SK-N-SH (cell line): ENCODE measurements at regions not wholly inside any gene's neighbourhood (a gene's known extent, or its start where the extent isn't known, plus 50 kb on each side); places are given as distances from the start of the nearest gene placed in this dataset.
A peak's percentile ranks its signal among the peaks of the same experiment; 100 is the strongest.

Experiments
- CTCF ChIA-PET: fragments of 300-600, 350-600 bp; formaldehyde crosslinking; extraction: SDS; loops from one replicate; lab custom pipeline; 2021; lab: Yijun Ruan, JAX
- POLR2A ChIA-PET: fragments of 350-600 bp; sonication (Branson Sonifier 250); formaldehyde crosslinking; extraction: SDS; loops from one replicate; lab custom pipeline; 2020; ENCODE audit warnings: antibody characterized with exemption, inconsistent platforms; lab: Yijun Ruan, JAX
- DNase-seq: peaks from one replicate; pipeline ENCODE4 v3.0.0; 2012
- H2AFZ ChIP-seq: fragments of 200-600 bp; sonication (generic); 2 replicates; pipeline ENCODE4 v1.8.1; 2016; ENCODE audit warnings: antibody characterized with exemption, mild to moderate bottlenecking, low read depth
- H3F3A ChIP-seq: fragments of 200-600 bp; sonication (generic); replicated peaks from 2 replicates; pipeline ENCODE3; 2016; ENCODE audit warnings: antibody characterized with exemption, mild to moderate bottlenecking; ENCODE audit not compliant: insufficient read depth
- H3K27ac ChIP-seq, 2 experiments: fragments of 200-500 bp in 1 of 2; fragments of 200-600 bp in 1 of 2; sonication (Bioruptor generic) in 1 of 2; sonication (generic), shearing (Covaris generic) in 1 of 2; 2 replicates each; pipeline versions ENCODE4 v1.5.1 to v1.6.1; 2014 to 2016; ENCODE audit warnings: low read depth in 2 of 2, inconsistent platforms in 1 of 2, low read length in 1 of 2, mild to moderate bottlenecking in 1 of 2, mixed read lengths in 1 of 2
- H3K27me3 ChIP-seq: fragments of 200-600 bp; sonication (generic), shearing (Covaris generic); 2 replicates; pipeline ENCODE4 v1.6.1; 2016; ENCODE audit warnings: mixed run types; ENCODE audit not compliant: insufficient read depth
- H3K36me3 ChIP-seq, 2 experiments: fragments of 200-500 bp in 1 of 2; fragments of 200-600 bp in 1 of 2; sonication (Bioruptor generic) in 1 of 2; sonication (generic) in 1 of 2; replicated peaks in 1 of 2; 2 replicates each; pipeline versions ENCODE3 to v1.5.1; 2014 to 2016; ENCODE audit warnings: low read length in 1 of 2, mild to moderate bottlenecking in 1 of 2; ENCODE audit not compliant: insufficient read depth in 2 of 2, control insufficient read depth in 1 of 2
- H3K4me1 ChIP-seq, 2 experiments: fragments of 200-500 bp in 1 of 2; fragments of 200-600 bp in 1 of 2; sonication (Bioruptor generic) in 1 of 2; sonication (generic), shearing (Covaris generic) in 1 of 2; 2 replicates each; pipeline versions ENCODE4 v1.5.1 to v1.6.1; 2014 to 2016; ENCODE audit warnings: low read depth in 1 of 2, low read length in 1 of 2, mixed run types in 1 of 2; ENCODE audit not compliant: insufficient read depth in 2 of 2, control insufficient read depth in 1 of 2
- H3K4me2 ChIP-seq: fragments of 200-600 bp; sonication (generic), shearing (Covaris generic); 2 replicates; pipeline ENCODE4 v1.6.1; 2017; ENCODE audit warnings: mixed run types
- H3K4me3 ChIP-seq, 2 experiments: fragments of 200-500 bp in 1 of 2; fragments of 200-600 bp in 1 of 2; sonication (Bioruptor generic) in 1 of 2; sonication (generic), shearing (Covaris generic) in 1 of 2; 2 replicates each; pipeline versions ENCODE4 v1.5.1 to v1.8.1; 2014 to 2016; ENCODE audit warnings: low read depth in 2 of 2, inconsistent platforms in 1 of 2, low read length in 1 of 2, mild to moderate bottlenecking in 1 of 2, mixed read lengths in 1 of 2, moderate library complexity in 1 of 2
- H3K79me2 ChIP-seq: fragments of 200-600 bp; sonication (generic); 2 replicates; pipeline ENCODE4 v1.8.1; 2017; ENCODE audit warnings: mild to moderate bottlenecking; ENCODE audit not compliant: insufficient read depth
- H3K9ac ChIP-seq: fragments of 200-600 bp; sonication (generic); 2 replicates; pipeline ENCODE4 v1.6.1; 2017; ENCODE audit warnings: mixed run types
- H3K9me2 ChIP-seq: fragments of 200-600 bp; sonication (generic); 2 replicates; pipeline ENCODE4 v1.6.1; 2017; ENCODE audit warnings: mixed run types
- H3K9me3 ChIP-seq: fragments of 200-600 bp; sonication (generic); 2 replicates; pipeline ENCODE4 v1.6.1; 2017; ENCODE audit warnings: mixed run types, mild to moderate bottlenecking, moderate library complexity
- H4K20me1 ChIP-seq: fragments of 200-600 bp; sonication (generic); 2 replicates; pipeline ENCODE4 v1.6.1; 2017; ENCODE audit warnings: mild to moderate bottlenecking, mixed run types; ENCODE audit not compliant: insufficient read depth
- ELF1 ChIP-seq: IDR thresholded peaks from 2 replicates; pipeline ENCODE4 v1.4.0; 2012
- EZH2phosphoT487 ChIP-seq: fragments of 200-600 bp; sonication (generic); IDR thresholded peaks from 2 replicates; pipeline ENCODE4 v1.6.1; 2017; ENCODE audit warnings: low read depth, mixed run types, mild to moderate bottlenecking, antibody characterized with exemption, moderate library complexity, borderline replicate concordance
- FOXM1 ChIP-seq: IDR thresholded peaks from 2 replicates; pipeline ENCODE4 v1.4.0; 2012; ENCODE audit warnings: low read depth, mild to moderate bottlenecking
- GABPA ChIP-seq: IDR thresholded peaks from 2 replicates; pipeline ENCODE4 v1.4.0; 2012; ENCODE audit warnings: low read depth, mild to moderate bottlenecking
- MXI1 ChIP-seq: IDR thresholded peaks from 2 replicates; pipeline ENCODE4 v1.6.1; 2012; ENCODE audit warnings: mild to moderate bottlenecking, low read depth, low read length, improper control_type of control experiment
- NRF1 ChIP-seq: IDR thresholded peaks from 2 replicates; pipeline ENCODE4 v1.6.1; 2012; ENCODE audit warnings: low read depth, mild to moderate bottlenecking, low read length
- RXRA ChIP-seq: IDR thresholded peaks from 2 replicates; pipeline ENCODE4 v1.4.0; 2012; ENCODE audit warnings: low read depth, mild to moderate bottlenecking, borderline replicate concordance
- TCF12 ChIP-seq: IDR thresholded peaks from 2 replicates; pipeline ENCODE4 v1.4.0; 2012
- YY1 ChIP-seq: IDR thresholded peaks from 2 replicates; pipeline ENCODE4 v1.4.0; 2012; ENCODE audit warnings: low read depth, mild to moderate bottlenecking
- WGBS: methylation state at CpG from one replicate; pipeline ENCODE4 v1.1.6; 2017; ENCODE audit warnings: low lambda C conversion rate; 5-methylcytosine and 5-hydroxymethylcytosine counted together
- TF ChIP-seq, protein P1 (sequence below): fragments of 150-350 bp; IDR thresholded peaks from 2 replicates; pipeline ENCODE4 v1.6.1; 2016; ENCODE audit warnings: mild to moderate bottlenecking, low read depth, low read length
- TF ChIP-seq, protein P2 (sequence below): IDR thresholded peaks from 2 replicates; pipeline ENCODE4; 2012
- TF ChIP-seq, protein P3 (sequence below): fragments of 200-600 bp; sonication (generic); IDR thresholded peaks from 2 replicates; pipeline ENCODE4 v1.6.1; 2017; ENCODE audit warnings: antibody characterized with exemption, mild to moderate bottlenecking, moderate library complexity

DNA sequence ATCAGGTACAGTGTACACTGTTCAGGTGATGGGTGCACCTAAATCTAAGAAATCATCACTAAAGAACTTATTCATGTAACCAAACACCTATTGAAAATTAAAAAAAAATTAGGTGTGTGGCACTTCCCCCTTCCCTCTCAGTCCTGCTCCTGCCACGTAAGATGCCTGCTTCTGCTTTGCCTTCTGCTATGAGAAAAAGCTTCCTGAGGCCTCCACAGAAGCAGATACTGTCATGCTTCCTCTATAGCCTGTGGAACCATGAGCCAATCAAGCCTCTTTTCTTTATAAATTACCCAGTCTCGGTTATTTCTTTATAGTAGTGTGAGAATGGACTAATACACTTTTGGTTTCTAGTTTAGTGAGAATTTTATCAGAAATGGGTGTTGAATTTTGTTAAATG lies 459.8 kb upstream of the DIPK2B start:
- Histone ChIP-seq H2AFZ (no peak overlapping the region), H3F3A (peaks cover 10% of the 10 kb centered on the region), H3K79me2 (no peaks in the 10 kb centered on the region), H3K27me3 (no peaks in the 10 kb centered on the region), H3K9me3 (no peaks in the 10 kb centered on the region), H3K4me2 (no peak overlapping the region), H3K9me2 (no peaks in the 10 kb centered on the region), H3K27ac (no peak overlapping the region), H3K36me3 (no peaks in the 10 kb centered on the region), H4K20me1 (no peaks in the 10 kb centered on the region), H3K4me3 (no peak overlapping the region), H3K4me1 (no peaks in the 10 kb centered on the region), H3K9ac (no peak overlapping the region)
- WGBS, result 64% methylated on average over 2 of the region's 2 CpGs
- no peak for TF ChIP-seq FOXM1
- TF ChIP-seq, protein P1, sequence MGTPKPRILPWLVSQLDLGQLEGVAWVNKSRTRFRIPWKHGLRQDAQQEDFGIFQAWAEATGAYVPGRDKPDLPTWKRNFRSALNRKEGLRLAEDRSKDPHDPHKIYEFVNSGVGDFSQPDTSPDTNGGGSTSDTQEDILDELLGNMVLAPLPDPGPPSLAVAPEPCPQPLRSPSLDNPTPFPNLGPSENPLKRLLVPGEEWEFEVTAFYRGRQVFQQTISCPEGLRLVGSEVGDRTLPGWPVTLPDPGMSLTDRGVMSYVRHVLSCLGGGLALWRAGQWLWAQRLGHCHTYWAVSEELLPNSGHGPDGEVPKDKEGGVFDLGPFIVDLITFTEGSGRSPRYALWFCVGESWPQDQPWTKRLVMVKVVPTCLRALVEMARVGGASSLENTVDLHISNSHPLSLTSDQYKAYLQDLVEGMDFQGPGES, result no peak
- DNase-seq, result no peak
- ChIA-PET POLR2A (no interaction called here), CTCF (no interaction called here)

DNA sequence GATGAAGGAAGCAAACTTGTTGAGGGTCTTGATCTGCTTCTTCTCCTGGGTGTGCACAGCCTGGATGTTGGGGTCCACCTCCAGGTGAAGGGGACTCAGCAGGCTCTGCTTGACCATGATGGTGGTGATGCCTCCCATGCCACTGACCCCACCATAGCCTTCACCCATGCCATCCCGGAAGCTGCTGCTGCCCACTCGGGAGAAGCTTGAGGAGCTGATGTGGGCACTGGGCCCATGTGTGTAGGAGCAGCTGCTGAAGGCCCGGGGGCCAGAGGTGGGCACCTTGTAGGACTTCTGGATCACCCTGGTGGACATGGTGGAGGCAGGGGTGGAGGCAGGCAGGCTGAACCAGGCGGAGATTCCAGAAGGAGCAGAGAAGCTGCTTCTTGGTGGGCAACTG lies 432.7 kb upstream of the DIPK2B start:
- H3K4me3 ChIP-seq, result no peak overlapping the region
- H2AFZ ChIP-seq, result no peak overlapping the region
- no peaks in the 10 kb centered on the region for H3K9me2 ChIP-seq
- H3K4me1 ChIP-seq, result no peaks in the 10 kb centered on the region
- H3K27me3 ChIP-seq, result no peaks in the 10 kb centered on the region
- H3K4me2 ChIP-seq, result no peak overlapping the region
- no peaks in the 10 kb centered on the region for H4K20me1 ChIP-seq
- POLR2A ChIA-PET, result no interaction called here
- CTCF ChIA-PET, result no interaction called here
- no peak overlapping the region for H3K9ac ChIP-seq
- H3K36me3 ChIP-seq, result peaks cover 0 to 4% of the 10 kb centered on the region in 2 experiments
- 80% methylated on average over 1 of the region's 4 CpGs for WGBS
- DNase-seq, result no peak
- no peak overlapping the region for H3K27ac ChIP-seq
- H3K79me2 ChIP-seq, result no peaks in the 10 kb centered on the region
- TF ChIP-seq MXI1, result no peak
- TF ChIP-seq GABPA, result no peak
- no peak for TF ChIP-seq RXRA
- TF ChIP-seq TCF12, result no peak
- TF ChIP-seq, protein P2, sequence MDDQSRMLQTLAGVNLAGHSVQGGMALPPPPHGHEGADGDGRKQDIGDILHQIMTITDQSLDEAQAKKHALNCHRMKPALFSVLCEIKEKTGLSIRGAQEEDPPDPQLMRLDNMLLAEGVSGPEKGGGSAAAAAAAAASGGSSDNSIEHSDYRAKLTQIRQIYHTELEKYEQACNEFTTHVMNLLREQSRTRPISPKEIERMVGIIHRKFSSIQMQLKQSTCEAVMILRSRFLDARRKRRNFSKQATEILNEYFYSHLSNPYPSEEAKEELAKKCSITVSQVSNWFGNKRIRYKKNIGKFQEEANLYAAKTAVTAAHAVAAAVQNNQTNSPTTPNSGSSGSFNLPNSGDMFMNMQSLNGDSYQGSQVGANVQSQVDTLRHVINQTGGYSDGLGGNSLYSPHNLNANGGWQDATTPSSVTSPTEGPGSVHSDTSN, result no peak
- no peak for TF ChIP-seq YY1
- no peak for TF ChIP-seq ELF1
- no peak for TF ChIP-seq EZH2phosphoT487
- no peak for TF ChIP-seq NRF1
- H3K9me3 ChIP-seq, result peaks cover 9% of the 10 kb centered on the region; the same call in 1 of the 2 replicates
- peaks cover 7% of the 10 kb centered on the region for H3F3A ChIP-seq

DNA sequence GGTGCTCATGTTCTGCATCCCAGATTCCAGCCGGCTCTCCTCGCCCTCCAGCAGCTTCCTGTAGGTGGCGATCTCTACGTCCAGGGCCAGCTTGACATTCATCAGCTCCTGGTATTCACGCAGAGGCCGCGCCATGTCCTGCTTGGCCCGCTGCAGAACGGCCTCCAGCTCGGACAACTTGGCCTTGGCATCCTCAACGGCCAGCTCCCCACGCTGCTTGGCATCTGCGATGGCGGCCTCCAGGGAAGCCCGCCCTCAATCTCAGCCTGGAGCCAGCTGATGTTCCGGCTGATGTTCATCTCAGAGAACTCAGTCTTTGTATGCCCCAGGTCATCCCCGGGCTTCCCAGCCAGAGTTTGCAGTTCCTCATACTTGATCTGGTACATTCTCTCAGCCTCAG lies 431.8 kb upstream of the DIPK2B start:
- no peak overlapping the region for H3K9ac ChIP-seq
- no peak for DNase-seq
- peaks cover 9% of the 10 kb centered on the region; the same call in 1 of the 2 replicates for H3K9me3 ChIP-seq
- H2AFZ ChIP-seq, result no peak overlapping the region
- ChIA-PET POLR2A (no interaction called here), CTCF (no interaction called here)
- 70% methylated on average over 13 of the region's 17 CpGs for WGBS
- no peaks in the 10 kb centered on the region for H4K20me1 ChIP-seq
- H3K9me2 ChIP-seq, result no peaks in the 10 kb centered on the region
- no peaks in the 10 kb centered on the region for H3K27me3 ChIP-seq
- TF ChIP-seq, protein P3, sequence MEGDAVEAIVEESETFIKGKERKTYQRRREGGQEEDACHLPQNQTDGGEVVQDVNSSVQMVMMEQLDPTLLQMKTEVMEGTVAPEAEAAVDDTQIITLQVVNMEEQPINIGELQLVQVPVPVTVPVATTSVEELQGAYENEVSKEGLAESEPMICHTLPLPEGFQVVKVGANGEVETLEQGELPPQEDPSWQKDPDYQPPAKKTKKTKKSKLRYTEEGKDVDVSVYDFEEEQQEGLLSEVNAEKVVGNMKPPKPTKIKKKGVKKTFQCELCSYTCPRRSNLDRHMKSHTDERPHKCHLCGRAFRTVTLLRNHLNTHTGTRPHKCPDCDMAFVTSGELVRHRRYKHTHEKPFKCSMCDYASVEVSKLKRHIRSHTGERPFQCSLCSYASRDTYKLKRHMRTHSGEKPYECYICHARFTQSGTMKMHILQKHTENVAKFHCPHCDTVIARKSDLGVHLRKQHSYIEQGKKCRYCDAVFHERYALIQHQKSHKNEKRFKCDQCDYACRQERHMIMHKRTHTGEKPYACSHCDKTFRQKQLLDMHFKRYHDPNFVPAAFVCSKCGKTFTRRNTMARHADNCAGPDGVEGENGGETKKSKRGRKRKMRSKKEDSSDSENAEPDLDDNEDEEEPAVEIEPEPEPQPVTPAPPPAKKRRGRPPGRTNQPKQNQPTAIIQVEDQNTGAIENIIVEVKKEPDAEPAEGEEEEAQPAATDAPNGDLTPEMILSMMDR, result peak; percentile 25; the same call in 1 of the 2 replicates
- TF ChIP-seq ELF1, result no peak
- TF ChIP-seq, all 33 proteins: peak for 1
- Histone ChIP-seq H3K79me2 (no peaks in the 10 kb centered on the region), H3K4me1 (no peaks in the 10 kb centered on the region), H3K36me3 (peaks cover 0 to 4% of the 10 kb centered on the region in 2 experiments), H3K27ac (no peak overlapping the region), H3K4me3 (no peak overlapping the region), H3F3A (peaks cover 7% of the 10 kb centered on the region), H3K4me2 (no peak overlapping the region)
